Mucosa of descending colon (tissue), 3 donors: ENCODE measurements at regions not wholly inside any gene's neighbourhood (a gene's known extent, or its start where the extent isn't known, plus 50 kb on each side); places are given as distances from the start of the nearest gene placed in this dataset.

Experiments used
- ATAC-seq: fragments of 200-7000 bp; cut with Tn5 transposase; one replicate; pipeline ENCODE4 v1.9.1; 2020; ENCODE audit warnings: mild to moderate bottlenecking, moderate library complexity
- DNase-seq, 3 donors: peaks; one replicate each; pipeline ENCODE4 v3.0.0-alpha.2; 2020
- H3K36me3 ChIP-seq: fragments of 200-600 bp; one replicate; pipeline ENCODE4 v1.8.0; 2021; ENCODE audit warnings: low read depth, mild to moderate bottlenecking
- H3K4me1 ChIP-seq: fragments of 200-600 bp; one replicate; pipeline ENCODE4 v1.8.0; 2021; ENCODE audit warnings: low read depth, mild to moderate bottlenecking
- H3K4me3 ChIP-seq: fragments of 200-600 bp; one replicate; pipeline ENCODE4 v1.8.0; 2021; ENCODE audit warnings: mild to moderate bottlenecking
- H3K9me3 ChIP-seq: fragments of 200-600 bp; one replicate; pipeline ENCODE4 v1.8.0; 2021; ENCODE audit warnings: mild to moderate bottlenecking
- CTCF ChIP-seq: fragments of 200-600 bp; IDR thresholded peaks from one replicate; pipeline ENCODE4 v1.8.0; 2022; ENCODE audit warnings: antibody characterized with exemption, mild to moderate bottlenecking
- intact Hi-C, 2 donors: fragments of 100-400 bp; cut with DNase I in 1 of 2; cut with micrococcal nuclease in 1 of 2; formaldehyde crosslinking; loops; one replicate each; pipeline versions ENCODE4 v1.11.0 to v1.11.1; 2022; cut with DNase I, micrococcal nuclease
- donor health status: DM: no; HTN: no; CAD: no; lungs with moderate emphysema.
- donor health status: DM: no; HTN: no; CAD: no.
- donor health status: DM: no; HTN: yes; CAD: no.

- Histone ChIP-seq H3K4me1 (no peaks in the 10 kb centered on the region), H3K4me3 (no peak overlapping the region), H3K36me3 (no peaks in the 10 kb centered on the region), H3K9me3 (no peaks in the 10 kb centered on the region)
- DNase-seq (no peak), ATAC-seq (no peak)
- no peak for TF ChIP-seq CTCF
- intact Hi-C loops, result no loop called here
These were observed 517.5 kb downstream of the KLF5 start for GRCh38 chr13:73576291-73576690.

GRCh38 chr13:73572824-73573223 is 514.0 kb downstream of the KLF5 start:
- Histone ChIP-seq H3K9me3 (no peaks in the 10 kb centered on the region), H3K36me3 (no peaks in the 10 kb centered on the region), H3K4me1 (no peaks in the 10 kb centered on the region), H3K4me3 (no peak overlapping the region)
- intact Hi-C loops, result no loop called here
- ATAC-seq (no peak), DNase-seq (no peak)
- no peak for TF ChIP-seq CTCF

- no peak for TF ChIP-seq CTCF
- Histone ChIP-seq H3K4me3 (no peak overlapping the region), H3K9me3 (no peaks in the 10 kb centered on the region), H3K4me1 (no peaks in the 10 kb centered on the region), H3K36me3 (no peaks in the 10 kb centered on the region)
- no peak for ATAC-seq
- DNase-seq, result no peak
- intact Hi-C loops, result no loop called here
These were observed 512.6 kb downstream of the KLF5 start for GRCh38 chr13:73571376-73571775.

- no peak overlapping the region for H3K4me3 ChIP-seq
- H3K4me1 ChIP-seq, result no peaks in the 10 kb centered on the region
- no peak for TF ChIP-seq CTCF
- no peaks in the 10 kb centered on the region for H3K9me3 ChIP-seq
- DNase-seq, result no peak
- intact Hi-C loops, result no loop called here
- no peak for ATAC-seq
- H3K36me3 ChIP-seq, result no peaks in the 10 kb centered on the region
These were observed 498.1 kb downstream of the KLF5 start for GRCh38 chr13:73556902-73557301.

GRCh38 chr13:73556128-73556527 is 497.3 kb downstream of the KLF5 start:
- Histone ChIP-seq H3K4me1 (no peaks in the 10 kb centered on the region), H3K4me3 (no peak overlapping the region), H3K36me3 (no peaks in the 10 kb centered on the region), H3K9me3 (no peaks in the 10 kb centered on the region)
- TF ChIP-seq CTCF, result no peak
- DNase-seq (no peak), ATAC-seq (no peak)
- intact Hi-C loops, result no loop called here

- H3K9me3 ChIP-seq, result no peaks in the 10 kb centered on the region
- no peak overlapping the region for H3K4me3 ChIP-seq
- no peaks in the 10 kb centered on the region for H3K4me1 ChIP-seq
- intact Hi-C loops, result no loop called here
- no peaks in the 10 kb centered on the region for H3K36me3 ChIP-seq
- DNase-seq (no peak), ATAC-seq (no peak)
- no peak for TF ChIP-seq CTCF
These were observed 492.9 kb downstream of the KLF5 start for GRCh38 chr13:73551736-73552135.
